ENCODE measurements at regions not wholly inside any gene's neighbourhood (a gene's known extent, or its start where the extent isn't known, plus 50 kb on each side); places are given as distances from the start of the nearest gene placed in this dataset.

DNA sequence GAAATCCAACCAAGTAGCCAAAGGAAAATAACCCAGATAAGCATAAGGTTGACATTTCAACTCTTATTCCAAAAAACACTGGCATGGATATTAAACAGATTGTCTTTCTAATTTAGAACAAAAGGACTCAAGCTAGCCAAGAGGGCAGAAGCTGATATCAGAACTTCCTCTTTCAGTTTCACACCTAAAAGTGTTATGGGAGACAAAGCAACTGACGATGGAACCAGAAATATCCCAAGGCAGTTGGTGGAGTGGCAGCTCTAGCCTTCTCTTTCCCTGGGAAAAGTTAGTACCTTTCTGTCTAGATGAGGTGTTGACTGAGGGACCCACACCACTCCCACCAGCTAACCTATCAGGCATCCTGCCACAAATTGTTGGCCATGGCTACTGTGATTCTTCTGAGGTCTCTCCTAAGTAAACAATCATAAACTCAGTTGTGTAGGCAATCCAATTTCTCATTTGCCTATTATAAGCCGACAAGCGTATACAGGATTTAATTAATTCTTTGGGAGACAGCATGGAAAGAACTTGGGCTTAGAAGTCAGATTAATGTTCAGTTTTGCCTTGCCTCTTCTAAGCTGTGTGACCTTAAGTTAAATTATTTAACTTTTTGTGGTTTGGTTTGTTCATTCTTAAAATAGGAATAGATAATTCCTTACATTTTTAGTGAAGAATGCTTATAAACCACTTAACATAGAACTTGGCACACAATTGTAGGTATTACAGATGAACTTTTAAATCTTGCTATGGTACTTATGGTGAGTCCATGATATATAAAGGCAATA is 110.9 kb upstream of the ADAMTSL1 start:
- in situ Hi-C loops (cut with HindIII; ENCODE audit: low sequenced_read_pairs) = loop anchor here (5.0 kb wide), 1 partner anchor 36 kb away; no protein-coding TSS in a partner anchor

DNA sequence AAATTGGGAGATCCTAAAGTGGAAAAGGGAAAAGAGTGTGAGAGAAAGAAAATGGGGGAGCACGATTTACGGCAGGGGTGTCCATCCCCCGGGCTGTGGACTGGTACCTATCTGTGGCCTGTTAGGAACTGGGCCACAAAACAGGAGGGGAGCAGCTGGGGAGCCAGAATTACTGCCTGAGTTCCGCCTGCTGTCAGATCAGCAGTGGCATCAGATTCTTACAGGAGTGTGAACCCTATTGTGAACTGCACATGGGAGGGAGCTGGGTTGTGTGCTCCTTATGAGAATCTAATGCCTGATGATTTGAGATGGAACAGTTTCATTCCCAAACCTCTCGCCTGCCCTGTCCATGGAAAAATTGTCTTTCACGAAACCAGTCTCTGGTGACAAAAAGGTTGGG is 108.3 kb upstream of the ADAMTSL1 start:
- in situ Hi-C loops (cut with HindIII; ENCODE audit: low sequenced_read_pairs) = no loop called here

DNA sequence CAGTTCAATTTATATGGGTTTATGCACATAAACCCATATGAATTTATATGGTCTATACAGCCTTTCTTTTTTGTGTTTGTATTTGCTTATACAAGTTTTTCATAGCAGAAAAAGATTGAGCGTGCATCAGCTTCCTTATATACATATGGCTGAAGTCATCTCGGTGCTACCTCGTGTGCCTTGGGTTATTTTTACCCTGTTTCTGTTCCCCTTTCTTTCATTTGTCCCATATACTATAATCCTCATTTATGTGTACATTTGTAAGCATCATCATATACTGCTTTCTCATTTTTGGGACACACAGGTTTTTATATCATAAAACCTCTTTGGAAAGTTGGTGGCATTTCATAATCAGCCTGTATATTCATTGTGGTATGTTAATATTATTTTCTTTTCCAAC is 107.8 kb upstream of the ADAMTSL1 start:
- in situ Hi-C loops (cut with HindIII; ENCODE audit: low sequenced_read_pairs) = no loop called here

DNA sequence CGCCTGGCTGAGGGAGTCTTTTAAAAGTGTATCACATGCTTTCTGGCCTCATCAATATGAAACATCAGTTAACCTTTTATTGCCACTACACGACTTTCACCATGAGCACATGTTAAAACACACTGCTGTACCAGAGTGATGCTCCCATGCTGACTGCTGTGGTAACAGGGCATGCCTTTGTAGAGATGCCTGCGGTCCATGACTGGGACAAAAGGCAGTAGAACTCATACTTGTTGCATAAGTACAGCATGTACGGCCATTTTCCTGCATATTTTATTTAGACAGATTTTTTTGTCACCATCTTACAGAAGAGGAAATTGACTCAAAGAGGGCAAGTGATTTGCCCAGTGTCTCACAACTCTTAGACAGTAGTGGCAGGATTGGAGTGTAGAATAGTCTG is 105.7 kb upstream of the ADAMTSL1 start:
- in situ Hi-C loops (cut with HindIII; ENCODE audit: low sequenced_read_pairs) = no loop called here

DNA sequence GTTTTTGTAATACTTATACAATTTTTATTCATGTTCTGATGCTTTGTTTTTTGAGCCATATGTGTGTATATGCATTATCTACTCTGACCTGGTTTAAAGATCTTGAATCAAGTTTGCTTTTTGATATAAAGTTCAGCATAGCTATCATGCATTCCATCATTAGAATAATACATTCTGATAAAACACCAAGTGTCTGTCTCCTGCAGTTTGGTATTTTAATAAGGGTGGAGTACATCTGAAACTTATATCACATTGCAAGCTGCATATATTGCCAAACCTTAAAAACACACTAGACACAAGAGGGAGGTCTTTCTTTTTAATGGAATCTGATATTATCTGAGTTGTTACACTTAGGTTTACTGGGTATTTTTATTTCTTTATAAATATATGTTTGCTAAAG is 102.8 kb upstream of the ADAMTSL1 start:
- in situ Hi-C loops (cut with HindIII; ENCODE audit: low sequenced_read_pairs) = no loop called here

DNA sequence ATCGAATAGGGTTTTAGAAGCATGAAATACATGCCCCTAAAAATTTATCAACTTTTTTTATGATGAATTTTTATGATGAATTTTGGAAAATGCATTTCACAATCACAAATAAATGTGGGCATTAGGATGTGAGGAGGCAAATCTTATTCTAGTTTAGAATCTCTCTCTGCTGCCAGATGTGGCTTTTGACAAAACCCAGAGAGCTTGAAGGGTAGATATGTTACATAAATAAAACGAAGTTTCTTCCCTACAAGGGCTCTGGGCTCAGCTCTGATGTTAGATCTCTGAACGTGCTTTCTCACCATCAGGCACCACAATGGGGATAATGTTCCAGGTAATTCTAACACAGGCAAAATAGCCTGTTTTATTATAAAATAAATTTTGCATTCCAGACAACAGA is 102.3 kb upstream of the ADAMTSL1 start:
- in situ Hi-C loops (cut with HindIII; ENCODE audit: low sequenced_read_pairs) = no loop called here

DNA sequence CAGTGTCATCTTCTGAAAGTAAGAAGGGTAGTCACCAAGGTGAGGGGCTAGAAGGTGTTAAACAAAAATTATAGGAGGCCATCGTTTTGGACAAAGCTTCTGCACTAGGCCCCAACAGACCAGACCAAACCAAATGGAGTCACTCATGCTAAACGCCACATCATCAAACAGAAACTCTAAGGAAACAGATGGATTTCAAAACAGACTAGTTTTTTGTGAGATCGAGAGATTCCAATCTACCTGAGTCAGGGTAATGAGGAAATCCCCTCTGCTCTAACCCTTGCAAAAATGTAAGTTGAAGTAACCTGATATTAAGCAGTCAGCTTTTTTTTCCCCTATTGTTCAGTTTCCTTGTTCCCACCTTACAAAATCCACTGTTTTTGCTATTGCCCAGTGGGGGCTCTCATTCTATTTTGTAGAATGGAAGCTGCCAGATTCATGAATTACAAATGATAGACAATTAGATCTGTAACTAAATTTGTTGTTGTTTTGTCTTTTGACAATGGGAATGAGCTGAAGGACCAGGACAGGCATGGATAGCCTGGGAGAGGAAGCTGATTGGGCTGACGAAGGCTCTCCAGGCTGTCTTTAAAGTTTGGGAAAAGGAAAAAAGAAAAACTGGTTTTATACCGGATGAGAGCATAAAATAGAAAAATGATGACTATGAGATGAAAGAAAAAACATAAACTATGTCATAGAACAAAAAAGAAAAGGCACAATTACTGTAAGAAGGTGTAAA is 94.7 kb upstream of the ADAMTSL1 start:
- in situ Hi-C loops (cut with HindIII; ENCODE audit: low sequenced_read_pairs) = no loop called here

DNA sequence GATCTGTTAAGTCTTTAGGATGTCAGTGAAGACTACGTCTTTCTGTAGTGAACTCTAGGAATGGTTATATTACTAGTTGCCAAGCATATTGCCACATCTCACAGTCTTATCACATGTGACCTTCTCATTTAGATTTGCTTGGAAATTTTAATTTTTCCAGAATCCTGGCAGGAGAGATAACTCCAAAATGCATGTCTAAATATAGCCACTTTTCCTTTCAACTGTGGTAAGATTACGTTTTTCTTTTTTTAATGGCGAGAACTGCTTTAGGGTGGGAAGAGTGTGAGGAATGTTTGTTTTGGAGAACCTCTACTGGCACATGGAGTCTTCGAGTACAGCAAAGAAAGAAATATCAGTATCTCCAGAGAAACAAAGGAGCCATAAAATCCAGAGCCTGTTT is 91.7 kb upstream of the ADAMTSL1 start:
- in situ Hi-C loops (cut with HindIII; ENCODE audit: low sequenced_read_pairs) = no loop called here

DNA sequence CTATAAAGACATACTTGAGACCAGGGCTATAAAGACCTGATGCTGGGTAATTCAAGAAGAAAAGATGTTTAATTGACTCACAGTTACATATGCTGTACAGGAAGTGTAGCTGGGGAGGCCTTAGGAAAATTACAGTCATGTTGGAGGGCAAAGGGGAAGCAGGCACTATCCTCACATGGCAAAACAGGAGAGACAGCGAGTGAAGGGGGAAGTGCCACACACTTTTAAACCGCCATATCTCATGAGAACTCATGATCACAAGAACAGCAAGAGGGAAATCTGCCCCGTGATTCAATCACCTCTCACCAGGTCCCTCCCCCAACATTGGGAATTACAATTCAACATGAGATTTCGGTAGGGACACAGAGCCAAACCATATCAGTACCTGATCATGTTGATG is 89.9 kb upstream of the ADAMTSL1 start:
- in situ Hi-C loops (cut with HindIII; ENCODE audit: low sequenced_read_pairs) = no loop called here

DNA sequence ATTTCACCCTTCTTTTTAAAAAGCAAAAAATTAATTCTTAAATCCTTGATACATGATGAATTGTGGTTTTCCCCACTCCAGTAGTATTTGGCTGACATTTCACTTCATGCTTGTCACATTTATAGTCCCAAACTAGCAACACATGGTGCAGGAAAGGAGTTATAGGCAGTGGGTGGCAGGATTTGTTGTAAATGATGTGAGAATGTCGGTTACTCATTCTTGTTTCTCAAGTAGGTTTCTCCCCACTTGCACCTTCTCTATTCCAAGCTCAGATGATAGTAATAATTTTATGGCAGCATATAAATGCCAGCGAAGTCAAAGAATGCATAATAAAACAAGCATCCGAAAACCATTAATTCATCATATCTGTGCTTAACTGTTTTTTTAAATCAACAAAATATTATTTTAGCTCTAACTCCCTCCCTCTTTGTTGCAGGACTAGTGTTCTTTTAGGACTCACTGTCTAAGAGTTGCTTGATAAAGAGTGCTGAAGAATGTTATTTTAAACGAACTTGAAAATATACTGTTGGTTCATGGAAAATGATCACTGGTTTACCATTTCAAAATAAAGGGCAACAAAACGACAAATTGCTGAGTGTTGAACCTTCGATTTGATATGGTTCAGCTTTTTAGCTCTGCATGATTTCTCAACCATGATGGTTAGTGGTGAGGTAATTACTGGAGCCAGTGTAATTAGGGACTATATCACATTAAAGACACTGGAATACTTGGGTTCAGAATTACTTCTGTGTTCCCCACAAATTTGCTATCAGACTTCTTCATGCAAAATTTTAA is 88.1 kb upstream of the ADAMTSL1 start:
- in situ Hi-C loops (cut with HindIII; ENCODE audit: low sequenced_read_pairs) = no loop called here

DNA sequence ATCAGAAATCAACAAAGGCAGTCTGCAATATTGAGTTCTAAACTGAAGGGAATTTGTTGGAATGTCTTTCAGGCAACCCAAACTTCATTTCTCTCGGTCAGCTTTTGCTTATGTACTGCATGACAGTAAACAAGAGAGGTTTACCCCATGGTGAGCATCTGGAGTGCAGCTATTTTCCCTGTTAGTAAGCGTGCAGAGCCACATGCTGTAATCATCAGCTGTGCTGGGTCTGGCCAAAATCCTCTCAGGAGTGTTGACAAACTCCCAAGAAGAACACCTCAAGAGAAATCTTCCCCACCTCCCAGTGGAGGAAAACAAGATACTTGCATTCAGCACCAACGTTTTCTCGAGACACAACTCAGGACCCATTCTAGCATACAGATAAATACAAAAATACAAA is 83.6 kb upstream of the ADAMTSL1 start:
- in situ Hi-C loops (cut with HindIII; ENCODE audit: low sequenced_read_pairs) = loop anchor here (5.0 kb wide), 1 partner anchor 42 kb away; no protein-coding TSS in a partner anchor

DNA sequence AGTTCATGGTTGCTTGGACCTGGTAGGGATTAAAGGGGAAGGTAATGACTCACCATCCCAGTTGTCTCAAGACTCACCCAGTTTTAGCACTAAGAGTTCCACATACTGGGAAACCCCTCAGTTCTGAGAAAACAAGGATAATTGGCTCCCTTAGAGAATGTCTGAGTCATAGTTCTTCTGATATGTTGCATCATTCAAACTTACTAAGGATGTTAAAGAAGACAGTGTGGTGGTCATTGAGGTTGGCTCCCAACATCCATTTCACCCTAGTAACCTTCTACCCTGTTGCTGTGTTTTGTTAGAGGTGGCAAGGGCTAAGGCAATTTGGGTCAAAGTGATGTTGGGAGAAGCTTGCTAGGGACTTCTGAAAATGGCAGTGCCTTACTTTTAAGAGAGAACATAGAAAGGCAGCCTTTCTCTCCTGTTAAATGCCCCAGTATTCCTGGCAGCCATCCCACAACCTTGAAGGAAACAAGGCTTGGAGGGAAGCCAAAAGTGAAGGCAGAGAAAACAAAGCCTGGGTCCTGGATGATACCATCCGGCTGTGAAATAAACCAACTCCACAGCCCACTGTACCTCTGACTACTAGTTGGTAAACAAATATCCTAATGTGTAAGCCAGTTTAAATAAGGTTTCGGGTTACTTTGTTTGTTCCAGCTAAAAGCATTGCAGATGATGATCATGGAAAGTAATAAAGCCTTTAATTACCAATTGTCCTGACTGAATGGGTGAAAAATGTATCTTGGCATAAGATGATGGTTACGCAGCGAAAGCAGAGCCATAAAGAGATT is 80.4 kb upstream of the ADAMTSL1 start:
- in situ Hi-C loops (cut with HindIII; ENCODE audit: low sequenced_read_pairs) = loop anchor here (5.0 kb wide), 1 partner anchor 39 kb away; no protein-coding TSS in a partner anchor

DNA sequence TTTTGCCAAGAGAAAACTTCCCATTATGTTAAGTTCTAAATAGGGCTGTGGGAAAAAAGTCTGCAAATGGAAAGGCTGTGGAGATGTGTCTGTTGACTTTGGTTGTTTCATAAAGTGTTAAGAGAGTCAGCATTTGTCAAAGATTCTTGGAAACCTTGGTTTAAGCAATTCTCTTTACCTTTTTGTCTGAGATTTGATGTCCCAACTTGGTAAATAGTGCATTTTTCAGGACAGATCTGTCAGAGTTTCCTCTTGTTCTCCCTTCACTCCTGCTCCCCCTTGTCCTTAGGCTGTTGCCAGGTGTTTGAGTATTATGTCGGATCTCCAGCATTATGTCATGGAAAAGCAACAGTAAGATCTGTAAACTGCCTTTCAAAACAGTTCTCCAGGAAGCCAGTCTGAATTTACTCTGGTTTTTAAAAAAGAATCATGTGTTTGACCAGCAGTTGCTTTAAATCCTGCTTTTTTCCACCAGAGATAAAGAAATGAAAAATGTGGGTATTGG is 79.1 kb upstream of the ADAMTSL1 start:
- in situ Hi-C loops (cut with HindIII; ENCODE audit: low sequenced_read_pairs) = loop anchor here (5.0 kb wide), 1 partner anchor 37 kb away; no protein-coding TSS in a partner anchor

DNA sequence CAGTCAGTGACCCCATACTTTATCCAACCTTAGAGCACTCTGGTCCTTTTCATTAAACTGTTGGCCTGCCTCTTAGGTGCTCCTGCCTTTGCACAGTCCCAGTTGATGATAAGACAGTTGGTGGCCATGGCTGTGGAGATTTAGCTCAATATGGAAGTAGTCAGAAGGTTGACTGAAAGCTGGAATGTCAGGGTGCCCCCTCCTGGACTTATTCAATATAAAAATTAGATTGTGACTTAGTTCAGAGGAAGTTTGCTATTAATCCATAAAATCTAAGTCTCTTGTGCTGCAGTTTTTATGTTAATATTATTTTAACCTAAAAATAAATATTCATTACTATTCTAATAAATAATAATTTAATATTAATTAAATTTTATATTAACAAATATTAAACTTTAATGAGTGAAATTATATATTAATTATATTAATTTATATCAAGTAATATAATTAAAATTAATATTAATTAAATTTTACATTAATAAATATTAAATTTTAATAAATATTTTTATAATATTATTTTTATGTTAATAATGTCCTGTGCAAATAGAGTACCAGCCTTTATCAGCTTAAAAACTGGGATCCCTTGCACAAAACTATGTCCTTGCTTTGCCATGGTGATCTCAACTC is 77.7 kb upstream of the ADAMTSL1 start:
- in situ Hi-C loops (cut with HindIII; ENCODE audit: low sequenced_read_pairs) = no loop called here

DNA sequence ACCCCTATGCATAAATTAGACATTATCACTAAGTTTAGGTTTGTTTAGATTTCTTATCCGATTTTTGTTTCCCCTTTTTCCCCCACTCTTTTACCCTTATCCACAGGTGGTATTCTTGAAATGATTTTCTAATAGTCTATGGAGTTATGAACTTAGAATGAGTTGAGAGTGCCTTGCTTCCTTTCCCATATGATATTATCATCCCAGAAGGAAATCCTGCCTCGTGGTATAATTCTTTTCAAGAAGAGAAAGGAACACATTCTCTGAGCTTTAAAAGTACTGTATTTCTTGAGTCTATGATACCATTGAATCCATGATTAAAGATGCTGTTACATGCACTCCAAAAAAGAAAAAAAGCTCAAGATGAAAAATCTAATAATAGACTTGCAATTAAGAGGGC is 76.9 kb upstream of the ADAMTSL1 start:
- in situ Hi-C loops (cut with HindIII; ENCODE audit: low sequenced_read_pairs) = no loop called here

DNA sequence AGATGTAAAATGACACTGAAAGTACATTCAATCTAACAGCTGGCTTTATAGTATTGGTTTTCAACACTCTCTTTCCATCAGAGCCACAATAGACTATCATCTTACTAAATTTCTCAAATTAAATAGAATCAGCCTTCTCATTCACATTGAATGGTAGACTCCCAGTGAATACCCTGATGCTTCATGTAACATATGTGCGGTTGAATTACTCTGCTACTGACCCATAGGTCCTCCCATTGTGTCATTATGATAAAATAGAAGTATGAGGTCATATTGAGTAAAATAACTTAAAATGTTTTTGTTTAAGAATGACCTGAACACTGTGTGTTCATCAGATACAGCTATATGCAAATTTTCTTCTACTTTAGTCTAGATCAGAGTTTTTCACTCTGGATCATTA is 75.9 kb upstream of the ADAMTSL1 start:
- in situ Hi-C loops (cut with HindIII; ENCODE audit: low sequenced_read_pairs) = no loop called here

DNA sequence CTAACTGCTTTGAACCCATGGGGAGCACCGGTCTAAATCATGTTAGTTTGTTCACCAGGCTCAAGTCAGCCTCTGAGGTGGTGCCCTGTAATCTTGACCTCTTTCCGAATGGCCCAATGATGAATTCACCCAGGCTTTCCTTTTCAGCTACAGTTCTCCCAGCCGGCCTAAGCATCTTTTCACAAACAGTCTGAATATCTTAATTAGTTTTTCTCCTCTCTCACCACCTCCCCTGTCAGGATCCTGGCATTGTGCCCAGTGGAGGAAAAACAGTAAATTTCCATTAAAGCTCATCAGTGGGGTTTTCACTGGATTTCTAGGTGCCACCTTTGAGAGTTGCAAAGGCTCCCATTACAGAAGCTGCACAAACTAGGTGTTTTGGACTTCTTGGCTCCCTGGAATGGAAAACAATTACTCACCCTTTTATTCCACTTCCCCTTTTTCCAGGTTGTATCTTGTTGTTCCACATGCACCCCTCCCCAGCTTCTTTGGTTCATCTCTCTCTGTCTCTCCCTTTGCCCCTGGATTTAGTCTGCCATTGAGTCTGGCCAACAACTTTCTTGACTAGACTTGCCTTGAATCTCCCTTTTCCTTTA is 69.4 kb upstream of the ADAMTSL1 start:
- in situ Hi-C loops (cut with HindIII; ENCODE audit: low sequenced_read_pairs) = no loop called here

DNA sequence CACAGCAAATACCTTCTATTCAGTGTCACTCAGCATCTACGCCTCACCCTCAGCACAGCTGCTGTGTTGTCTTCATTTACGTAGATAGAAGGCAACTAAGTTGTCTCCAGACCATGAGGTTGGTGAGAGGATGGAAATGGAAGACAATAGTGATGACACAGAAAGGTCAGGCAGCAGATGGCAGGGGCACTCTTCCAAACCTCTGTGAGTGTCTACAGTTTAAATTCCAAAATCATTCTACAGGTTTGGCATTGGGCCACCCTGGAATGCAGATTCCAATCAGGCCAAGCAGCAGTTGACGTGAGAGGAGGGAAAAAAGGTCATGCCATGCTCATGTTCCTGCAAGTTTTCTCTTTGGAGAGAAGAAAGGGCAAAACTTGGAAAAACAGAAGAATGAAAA is 68.7 kb upstream of the ADAMTSL1 start:
- in situ Hi-C loops (cut with HindIII; ENCODE audit: low sequenced_read_pairs) = no loop called here

DNA sequence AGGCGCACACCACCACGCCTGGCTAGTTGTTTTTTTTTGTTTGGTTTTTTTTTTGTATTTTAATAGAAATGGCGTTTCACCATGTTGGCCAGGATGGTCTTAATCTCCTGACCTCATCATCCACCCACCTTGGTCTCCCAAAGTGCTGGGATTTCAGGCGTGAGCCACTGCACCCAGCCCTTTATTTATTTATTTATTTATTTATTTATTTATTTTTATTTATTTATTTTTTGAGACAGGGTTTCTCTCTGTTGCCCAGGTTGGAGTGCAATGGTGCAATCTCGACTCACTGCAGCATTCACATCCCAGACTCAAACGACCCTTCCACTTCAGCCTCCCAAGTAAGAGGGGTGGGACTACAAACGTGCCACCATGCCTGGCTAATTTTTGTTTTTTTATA is 63.0 kb upstream of the ADAMTSL1 start:
- in situ Hi-C loops (cut with HindIII; ENCODE audit: low sequenced_read_pairs) = no loop called here

DNA sequence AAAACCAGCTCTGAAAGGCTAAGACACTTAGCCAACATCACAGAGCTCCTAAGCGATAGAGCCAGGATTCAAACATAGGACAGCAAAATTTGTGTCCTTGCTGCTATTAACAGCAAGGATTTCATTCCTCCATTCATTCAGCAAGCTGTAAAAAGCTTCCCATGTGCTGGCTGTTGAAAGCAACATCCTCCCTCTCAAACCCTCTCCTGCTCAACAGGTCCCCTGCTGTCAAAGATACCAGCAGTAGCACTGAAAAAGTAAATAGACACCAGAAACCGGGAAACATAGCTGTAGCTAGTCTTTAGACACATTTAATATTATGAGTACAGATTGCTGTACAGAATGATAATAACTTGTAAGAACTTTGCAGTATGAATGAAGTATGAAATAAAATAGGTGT is 52.6 kb upstream of the ADAMTSL1 start:
- in situ Hi-C loops (cut with HindIII; ENCODE audit: low sequenced_read_pairs) = no loop called here
